WERI-Rb-1 (cell line): ENCODE measurements at regions not wholly inside any gene's neighbourhood (a gene's known extent, or its start where the extent isn't known, plus 50 kb on each side); places are given as distances from the start of the nearest gene placed in this dataset.

ENCODE experiments used
- DNase-seq: peaks from one replicate; pipeline ENCODE4 v3.0.0-alpha.2; 2020
- H3K27ac ChIP-seq: fragments of 250-450 bp; sonication (Bioruptor Pico); 2 replicates; pipeline ENCODE4 v1.5.1; 2020; ENCODE audit warnings: mild to moderate bottlenecking, moderate library complexity
- H3K27me3 ChIP-seq: fragments of 250-450 bp; sonication (Bioruptor Pico); 2 replicates; pipeline ENCODE4 v1.5.1; 2021; ENCODE audit warnings: mild to moderate bottlenecking, low read depth, moderate library complexity; ENCODE audit not compliant: insufficient read depth, severe bottlenecking
- H3K36me3 ChIP-seq: fragments of 250-450 bp; sonication (Bioruptor Pico); 2 replicates; pipeline ENCODE4 v1.5.1; 2020; ENCODE audit warnings: mild to moderate bottlenecking, moderate library complexity
- H3K4me3 ChIP-seq: 2 replicates; pipeline ENCODE4 v1.5.1; 2011; ENCODE audit warnings: low read depth, mild to moderate bottlenecking, control low read depth, low read length
- H3K9me3 ChIP-seq: fragments of 250-450 bp; sonication (Bioruptor Pico); 2 replicates; pipeline ENCODE4 v1.5.1; 2021; ENCODE audit warnings: mild to moderate bottlenecking, moderate library complexity; ENCODE audit not compliant: severe bottlenecking
- CTCF ChIP-seq: IDR thresholded peaks from 2 replicates; pipeline ENCODE4 v1.5.1; 2011; ENCODE audit warnings: low read depth, mild to moderate bottlenecking, control low read depth, inconsistent platforms, low read length

- TF ChIP-seq CTCF, result no peak
- H3K4me3 ChIP-seq, result no peak overlapping the region
- peaks cover 11% of the 10 kb centered on the region for H3K36me3 ChIP-seq
- H3K9me3 ChIP-seq, result peaks cover 2% of the 10 kb centered on the region
- no peak for DNase-seq
- H3K27me3 ChIP-seq, result no peaks in the 10 kb centered on the region
- H3K27ac ChIP-seq, result no peak overlapping the region
Measured at GRCh38 chr18:42425025-42425424, 470.0 kb downstream of the PIK3C3 start.

GRCh38 chr18:42426496-42427015, 471.5 kb downstream of the PIK3C3 start:
- Histone ChIP-seq H3K9me3 (peaks cover 2% of the 10 kb centered on the region), H3K36me3 (peaks cover 18% of the 10 kb centered on the region), H3K27ac (no peak overlapping the region), H3K27me3 (no peaks in the 10 kb centered on the region), H3K4me3 (no peak overlapping the region)
- TF ChIP-seq CTCF, result no peak
- no peak for DNase-seq

- no peaks in the 10 kb centered on the region for H3K27me3 ChIP-seq
- H3K4me3 ChIP-seq, result no peak overlapping the region
- H3K36me3 ChIP-seq, result peaks cover 14% of the 10 kb centered on the region
- DNase-seq, result no peak
- TF ChIP-seq CTCF, result no peak
- no peak overlapping the region for H3K27ac ChIP-seq
- H3K9me3 ChIP-seq, result no peaks in the 10 kb centered on the region
Measured at GRCh38 chr18:42429196-42429595, 474.2 kb downstream of the PIK3C3 start.

GRCh38 chr18:42436222-42436765, 481.3 kb downstream of the PIK3C3 start:
- no peaks in the 10 kb centered on the region for H3K9me3 ChIP-seq
- no peak for TF ChIP-seq CTCF

GRCh38 chr18:42437001-42437400, 482.0 kb downstream of the PIK3C3 start:
- no peak for DNase-seq
- no peak overlapping the region for H3K27ac ChIP-seq
- no peaks in the 10 kb centered on the region; the same call in 1 of the 2 replicates for H3K36me3 ChIP-seq
- H3K9me3 ChIP-seq, result no peaks in the 10 kb centered on the region
- H3K27me3 ChIP-seq, result no peaks in the 10 kb centered on the region
- H3K4me3 ChIP-seq, result no peak overlapping the region
- TF ChIP-seq CTCF, result no peak

More at GRCh38 chr18:42436222-42436765, 481.3 kb downstream of the PIK3C3 start:
- DNase-seq, result no peak
- H3K4me3 ChIP-seq, result no peak overlapping the region
- H3K27me3 ChIP-seq, result no peaks in the 10 kb centered on the region
- no peaks in the 10 kb centered on the region; the same call in 1 of the 2 replicates for H3K36me3 ChIP-seq
- H3K27ac ChIP-seq, result no peak overlapping the region

GRCh38 chr18:42437646-42438045, 482.6 kb downstream of the PIK3C3 start:
- Histone ChIP-seq H3K27ac (no peak overlapping the region), H3K36me3 (no peaks in the 10 kb centered on the region; the same call in 1 of the 2 replicates), H3K27me3 (no peaks in the 10 kb centered on the region), H3K4me3 (no peak overlapping the region), H3K9me3 (no peaks in the 10 kb centered on the region)
- no peak for DNase-seq
- TF ChIP-seq CTCF, result no peak
